CD4-positive, alpha-beta memory T cell (primary cell): ENCODE measurements at regions not wholly inside any gene's neighbourhood (a gene's known extent, or its start where the extent isn't known, plus 50 kb on each side); places are given as distances from the start of the nearest gene placed in this dataset.

Experiments used
- CTCF ChIA-PET: fragments of 350-600 bp; sonication (Branson Sonifier 250); formaldehyde crosslinking; loops from one replicate; lab custom pipeline; 2021; ENCODE audit warnings: inconsistent platforms; ENCODE audit not compliant: partially characterized antibody; lab: Charles Lee
- POLR2A ChIA-PET: fragments of 350-600 bp; sonication (Branson Sonifier 250); formaldehyde crosslinking; loops from one replicate; lab custom pipeline; 2021; ENCODE audit not compliant: partially characterized antibody; lab: Charles Lee
- DNase-seq, 5 donors: peaks; one replicate each; pipeline versions ENCODE4 v3.0.0 to v3.0.0-alpha.2; 2020 to 2022; ENCODE audit warnings: mixed read lengths in 1 of 5
- H3K27ac ChIP-seq: one replicate; pipeline ENCODE4 v1.7.0; 2013; ENCODE audit warnings: low read depth, low read length
- H3K27me3 ChIP-seq: 2 replicates; pipeline ENCODE4 v1.7.0; 2013; ENCODE audit warnings: mild to moderate bottlenecking, low read length, moderate library complexity; ENCODE audit not compliant: insufficient read depth
- H3K36me3 ChIP-seq: 2 replicates; pipeline ENCODE4 v1.7.0; 2013; ENCODE audit warnings: mild to moderate bottlenecking, low read length, moderate library complexity; ENCODE audit not compliant: insufficient read depth
- H3K4me1 ChIP-seq: 2 replicates; pipeline ENCODE4 v1.7.0; 2013; ENCODE audit warnings: mild to moderate bottlenecking, low read length, moderate library complexity; ENCODE audit not compliant: insufficient read depth
- H3K4me3 ChIP-seq, 2 donors: one replicate each; pipeline ENCODE4 v1.7.0; 2013; ENCODE audit warnings: low read length in 2 of 2, mild to moderate bottlenecking in 1 of 2
- H3K9me3 ChIP-seq, 2 donors: one replicate each; pipeline ENCODE4 v1.7.0; 2013; ENCODE audit warnings: low read length in 2 of 2, control low read depth in 1 of 2; ENCODE audit not compliant: control insufficient read depth in 1 of 2
- H3K27ac Mint-ChIP-seq, 7 donors: one replicate each; pipeline ENCODE4 v1.8.0; 2020 to 2021; ENCODE audit warnings: mixed read lengths in 7 of 7, mild to moderate bottlenecking in 6 of 7, inconsistent platforms in 3 of 7, moderate library complexity in 3 of 7
- H3K27me3 Mint-ChIP-seq, 2 donors: one replicate each; pipeline ENCODE4 v1.8.0; 2020 to 2021; ENCODE audit warnings: mixed read lengths in 2 of 2
- H3K36me3 Mint-ChIP-seq, 2 donors: one replicate each; pipeline ENCODE4 v1.8.0; 2020 to 2021; ENCODE audit warnings: mixed read lengths in 2 of 2, inconsistent platforms in 1 of 2, mild to moderate bottlenecking in 1 of 2
- H3K4me1 Mint-ChIP-seq, 4 donors: one replicate each; pipeline ENCODE4 v1.8.0; 2020 to 2021; ENCODE audit warnings: mixed read lengths in 4 of 4, mild to moderate bottlenecking in 1 of 4
- H3K4me3 Mint-ChIP-seq, 8 donors: one replicate each; pipeline ENCODE4 v1.8.0; 2020 to 2021; ENCODE audit warnings: mixed read lengths in 8 of 8, mild to moderate bottlenecking in 7 of 8, moderate library complexity in 6 of 8, inconsistent platforms in 3 of 8
- H3K9me3 Mint-ChIP-seq, 8 donors: one replicate each; pipeline ENCODE4 v1.8.0; 2020 to 2021; ENCODE audit warnings: mixed read lengths in 8 of 8, mild to moderate bottlenecking in 5 of 8, inconsistent platforms in 3 of 8, moderate library complexity in 1 of 8
- intact Hi-C: fragments of 100-400 bp; cut with micrococcal nuclease; formaldehyde crosslinking; loops from one replicate; pipeline ENCODE4 v1.15.1; 2023

DNA sequence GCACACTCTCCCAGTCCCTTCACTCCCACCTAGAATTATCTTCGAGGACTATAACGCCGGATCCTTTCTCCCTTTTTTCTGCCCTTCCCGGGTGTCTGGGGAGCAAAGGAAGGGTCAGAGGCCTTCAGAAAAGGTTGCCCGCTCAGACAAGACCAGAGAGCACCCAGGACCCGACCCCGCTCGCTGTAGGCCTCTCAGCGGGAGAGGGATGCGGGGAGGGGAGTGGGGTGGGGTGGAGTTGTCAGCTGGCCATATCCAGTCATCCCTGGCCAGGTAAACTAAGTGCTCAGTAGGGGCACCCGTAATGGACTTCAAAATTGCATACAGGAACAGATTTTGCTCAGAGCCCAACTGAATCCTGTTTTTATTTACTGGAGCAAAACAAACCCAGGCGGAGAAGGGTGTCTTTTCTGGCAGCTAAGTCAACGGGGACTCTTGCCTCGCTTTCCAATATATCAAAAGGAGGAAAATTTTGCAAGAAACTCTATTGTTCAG lies 65.0 kb downstream of the NOL4 start:
- Mint-ChIP-seq H3K27me3 (peaks cover 2 to 6% of the 10 kb centered on the region in 2 donors), H3K36me3 (no peaks in the 10 kb centered on the region), H3K27ac (no peak overlapping the region), H3K9me3 (peaks cover 0 to 9% (median 6%) of the 10 kb centered on the region in 8 donors), H3K4me3 (peak overlapping the region in 1 of 8 donors; percentile 12), H3K4me1 (no peaks in the 10 kb centered on the region)
- intact Hi-C loops: no loop called here
- ChIA-PET CTCF (no interaction called here), POLR2A (no interaction called here)
- Histone ChIP-seq H3K27ac (no peak overlapping the region), H3K27me3 (no peaks in the 10 kb centered on the region), H3K36me3 (no peaks in the 10 kb centered on the region), H3K9me3 (no peaks in the 10 kb centered on the region), H3K4me1 (no peaks in the 10 kb centered on the region), H3K4me3 (no peak overlapping the region)
- no peak for DNase-seq

- peaks cover 0 to 2% (median under 1%) of the 10 kb centered on the region in 4 donors for H3K4me1 Mint-ChIP-seq
- CTCF ChIA-PET: no interaction called here
- no peak overlapping the region for H3K27ac Mint-ChIP-seq
- no peaks in the 10 kb centered on the region for H3K4me1 ChIP-seq
- POLR2A ChIA-PET: no interaction called here
- no peaks in the 10 kb centered on the region for H3K9me3 ChIP-seq
- intact Hi-C loops: no loop called here
- peak overlapping the region in 1 of 8 donors; percentile 23 for H3K4me3 Mint-ChIP-seq
- H3K27me3 Mint-ChIP-seq: peaks cover 2 to 6% of the 10 kb centered on the region in 2 donors
- H3K4me3 ChIP-seq: no peak overlapping the region
- no peaks in the 10 kb centered on the region for H3K36me3 ChIP-seq
- H3K27ac ChIP-seq: no peak overlapping the region
- peaks cover 0 to 9% (median 6%) of the 10 kb centered on the region in 8 donors for H3K9me3 Mint-ChIP-seq
- no peaks in the 10 kb centered on the region for H3K27me3 ChIP-seq
- DNase-seq: no peak
- H3K36me3 Mint-ChIP-seq: no peaks in the 10 kb centered on the region
Measured at GRCh38 chr18:34158881-34159690, 65.6 kb downstream of the NOL4 start.

GRCh38 chr18:34153711-34154110 lies 71.0 kb downstream of the NOL4 start:
- Histone ChIP-seq H3K4me3 (no peak overlapping the region), H3K27me3 (no peaks in the 10 kb centered on the region), H3K27ac (no peak overlapping the region), H3K9me3 (no peaks in the 10 kb centered on the region), H3K4me1 (no peaks in the 10 kb centered on the region), H3K36me3 (no peaks in the 10 kb centered on the region)
- DNase-seq: no peak
- Mint-ChIP-seq H3K9me3 (peaks cover 0 to 9% (median 2%) of the 10 kb centered on the region in 8 donors), H3K27me3 (peaks cover under 1% of the 10 kb centered on the region in 2 donors), H3K4me1 (peaks cover 0 to 7% (median 2%) of the 10 kb centered on the region in 4 donors), H3K27ac (no peak overlapping the region), H3K36me3 (no peaks in the 10 kb centered on the region), H3K4me3 (peak overlapping the region in 6 of 8 donors; percentile 6 to 48 (median 44))
- ChIA-PET CTCF (no interaction called here), POLR2A (no interaction called here)
- intact Hi-C loops: no loop called here

- no peaks in the 10 kb centered on the region for H3K36me3 Mint-ChIP-seq
- intact Hi-C loops: no loop called here
- H3K4me1 Mint-ChIP-seq: no peaks in the 10 kb centered on the region
- CTCF ChIA-PET: interaction anchor here (1.4 kb wide), 1 partner anchor 8 kb away, joined by 5 read pairs; no protein-coding TSS in a partner anchor
- Histone ChIP-seq H3K36me3 (no peaks in the 10 kb centered on the region), H3K4me1 (no peaks in the 10 kb centered on the region), H3K27ac (no peak overlapping the region), H3K27me3 (no peaks in the 10 kb centered on the region), H3K4me3 (no peak overlapping the region), H3K9me3 (no peaks in the 10 kb centered on the region)
- no peaks in the 10 kb centered on the region for H3K27me3 Mint-ChIP-seq
- peaks cover 0 to 14% (median 8%) of the 10 kb centered on the region in 8 donors for H3K9me3 Mint-ChIP-seq
- H3K4me3 Mint-ChIP-seq: no peak overlapping the region
- no peak overlapping the region for H3K27ac Mint-ChIP-seq
- POLR2A ChIA-PET: no interaction called here
- no peak for DNase-seq
Measured at GRCh38 chr18:34131006-34131405, 93.7 kb downstream of the NOL4 start.

DNA sequence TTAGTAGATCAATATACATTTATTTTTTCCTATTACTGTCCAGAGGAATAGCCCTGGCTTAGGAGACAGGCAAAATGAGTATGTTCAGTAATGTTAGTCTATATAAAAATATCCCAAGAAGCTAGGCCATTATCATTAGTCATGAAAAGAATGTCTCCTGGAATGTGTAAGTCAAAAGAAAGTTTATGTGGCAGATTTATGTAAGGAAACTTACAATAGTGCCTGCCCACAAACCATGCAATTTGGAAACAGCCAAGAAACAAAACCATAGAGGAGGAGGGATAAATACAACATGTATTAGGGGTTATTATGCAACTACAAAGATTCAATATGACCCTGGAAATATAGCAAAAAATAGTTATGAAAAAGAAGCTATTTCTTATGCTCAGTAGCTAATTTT lies 96.3 kb downstream of the NOL4 start:
- Mint-ChIP-seq H3K27me3 (no peaks in the 10 kb centered on the region), H3K4me1 (no peaks in the 10 kb centered on the region), H3K4me3 (no peak overlapping the region), H3K27ac (no peak overlapping the region), H3K36me3 (no peaks in the 10 kb centered on the region), H3K9me3 (peaks cover 0 to 14% (median 6%) of the 10 kb centered on the region in 8 donors)
- Histone ChIP-seq H3K27ac (no peak overlapping the region), H3K4me1 (no peaks in the 10 kb centered on the region), H3K9me3 (no peaks in the 10 kb centered on the region), H3K4me3 (no peak overlapping the region), H3K36me3 (no peaks in the 10 kb centered on the region), H3K27me3 (no peaks in the 10 kb centered on the region)
- POLR2A ChIA-PET: no interaction called here
- no peak for DNase-seq
- intact Hi-C loops: no loop called here
- CTCF ChIA-PET: no interaction called here

DNA sequence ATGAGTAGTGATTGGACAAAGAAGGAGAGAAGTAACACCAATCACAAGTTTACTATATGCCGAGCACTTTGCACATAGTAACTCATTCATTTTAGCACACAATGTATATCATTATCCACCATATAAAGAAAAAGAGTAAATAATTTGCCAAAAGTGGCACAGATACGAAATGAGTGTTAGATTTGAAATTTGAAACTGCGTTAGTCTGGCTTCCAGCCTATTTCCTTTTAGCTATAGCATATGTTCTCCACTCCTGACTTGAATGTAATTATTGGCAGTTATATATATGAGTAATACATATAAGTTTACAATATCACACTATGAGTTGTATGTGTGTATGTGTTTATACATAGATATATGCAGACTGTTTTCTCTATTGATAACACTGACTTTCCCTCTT lies 98.6 kb downstream of the NOL4 start:
- H3K4me1 Mint-ChIP-seq: no peaks in the 10 kb centered on the region
- no peaks in the 10 kb centered on the region for H3K27me3 ChIP-seq
- peaks cover 0 to 9% (median 2%) of the 10 kb centered on the region in 8 donors for H3K9me3 Mint-ChIP-seq
- no peaks in the 10 kb centered on the region for H3K27me3 Mint-ChIP-seq
- H3K4me3 ChIP-seq: no peak overlapping the region
- ChIA-PET POLR2A (no interaction called here), CTCF (no interaction called here)
- no peaks in the 10 kb centered on the region for H3K36me3 ChIP-seq
- H3K27ac Mint-ChIP-seq: no peak overlapping the region
- no peak overlapping the region for H3K4me3 Mint-ChIP-seq
- H3K27ac ChIP-seq: no peak overlapping the region
- no peaks in the 10 kb centered on the region for H3K4me1 ChIP-seq
- intact Hi-C loops: no loop called here
- H3K36me3 Mint-ChIP-seq: no peaks in the 10 kb centered on the region
- DNase-seq: no peak
- H3K9me3 ChIP-seq: no peaks in the 10 kb centered on the region

GRCh38 chr18:34122724-34123334 lies 101.9 kb downstream of the NOL4 start:
- Mint-ChIP-seq H3K27ac (no peak overlapping the region), H3K9me3 (peaks cover 0 to 4% (median 0%) of the 10 kb centered on the region in 8 donors), H3K4me3 (no peak overlapping the region), H3K4me1 (no peaks in the 10 kb centered on the region), H3K36me3 (no peaks in the 10 kb centered on the region), H3K27me3 (no peaks in the 10 kb centered on the region)
- no peaks in the 10 kb centered on the region for H3K27me3 ChIP-seq
- H3K36me3 ChIP-seq: no peaks in the 10 kb centered on the region
- no peak overlapping the region for H3K4me3 ChIP-seq
- POLR2A ChIA-PET: no interaction called here
- DNase-seq: peak in 1 of 5 donors; percentile 1
- CTCF ChIA-PET: interaction anchor here (1.6 kb wide), 1 partner anchor 8 kb away, joined by 5 read pairs; no protein-coding TSS in a partner anchor
- H3K27ac ChIP-seq: no peak overlapping the region
- H3K4me1 ChIP-seq: no peaks in the 10 kb centered on the region
- H3K9me3 ChIP-seq: no peaks in the 10 kb centered on the region
- intact Hi-C loops: no loop called here
